Activated naive CD4-positive, alpha-beta T cell treated with anti-CD3 and anti-CD28 coated beads, Interleukin-2, amount 10 ng/mL, durations not matched to agents 7 days and 5 days (primary cell): ENCODE measurements at regions not wholly inside any gene's neighbourhood (a gene's known extent, or its start where the extent isn't known, plus 50 kb on each side); places are given as distances from the start of the nearest gene placed in this dataset.

Source experiments
- CTCF ChIA-PET: fragments of 350-600 bp; sonication (Branson Sonifier 250); formaldehyde crosslinking; loops from one replicate; lab custom pipeline; 2021; ENCODE audit warnings: antibody characterized with exemption; lab: Charles Lee
- DNase-seq: peaks from one replicate; pipeline ENCODE4 v3.0.0-alpha.2; 2020
- H3K27ac Mint-ChIP-seq: one replicate; pipeline ENCODE4 v1.8.0; 2021; ENCODE audit warnings: mild to moderate bottlenecking, moderate library complexity, mixed read lengths
- H3K27me3 Mint-ChIP-seq: one replicate; pipeline ENCODE4 v1.8.0; 2021; ENCODE audit warnings: mild to moderate bottlenecking, mixed read lengths
- H3K36me3 Mint-ChIP-seq: one replicate; pipeline ENCODE4 v1.8.0; 2021; ENCODE audit warnings: mixed read lengths
- H3K4me1 Mint-ChIP-seq: one replicate; pipeline ENCODE4 v1.8.0; 2021; ENCODE audit warnings: mixed read lengths
- H3K4me3 Mint-ChIP-seq: one replicate; pipeline ENCODE4 v1.8.0; 2021; ENCODE audit warnings: mild to moderate bottlenecking, moderate library complexity, mixed read lengths
- H3K9me3 Mint-ChIP-seq: one replicate; pipeline ENCODE4 v1.8.0; 2021; ENCODE audit warnings: mixed read lengths

DNA sequence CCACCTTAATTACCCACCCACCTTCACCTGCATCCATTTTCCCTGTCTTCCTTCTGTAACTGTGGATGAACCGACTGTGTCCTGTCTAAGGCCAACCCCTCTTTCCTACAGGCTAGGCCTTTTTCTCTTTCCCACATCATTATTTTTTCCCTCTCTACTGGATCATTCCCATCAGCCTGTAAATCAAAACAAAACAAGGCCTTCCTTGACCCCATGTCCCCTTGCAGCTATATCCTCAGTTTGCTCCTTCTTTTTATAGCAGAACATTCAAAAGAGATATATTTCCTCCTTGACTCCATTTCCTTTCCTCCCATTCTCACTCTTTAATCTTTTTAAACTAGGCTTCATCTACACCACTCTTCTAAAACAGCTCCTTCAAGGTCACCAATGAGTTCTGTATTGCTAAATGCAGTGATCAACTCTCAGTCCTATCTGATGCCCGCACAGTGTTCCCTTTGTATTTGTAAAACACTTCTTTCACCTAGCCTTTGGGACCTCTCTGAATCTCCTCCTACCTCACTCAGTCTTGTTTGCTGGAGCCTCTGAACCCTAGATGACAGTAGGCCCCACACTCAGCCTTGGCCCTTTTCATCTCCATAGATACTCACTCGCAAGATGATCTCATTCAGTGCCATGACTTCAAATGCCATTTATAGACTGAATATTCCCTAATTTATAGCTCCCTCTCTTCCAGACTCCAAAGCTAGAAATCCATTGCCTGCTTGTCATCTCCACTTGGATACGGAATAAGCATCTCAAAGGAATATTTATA is 55.7 kb downstream of the CXCR4 start:
- peaks cover 16% of the 10 kb centered on the region for H3K9me3 Mint-ChIP-seq
- no peak overlapping the region for H3K4me3 Mint-ChIP-seq
- peaks cover 22% of the 10 kb centered on the region for H3K36me3 Mint-ChIP-seq
- DNase-seq: no peak
- H3K27me3 Mint-ChIP-seq: no peaks in the 10 kb centered on the region
- H3K27ac Mint-ChIP-seq: no peak overlapping the region
- CTCF ChIA-PET: no interaction called here
- peaks cover 88% of the 10 kb centered on the region for H3K4me1 Mint-ChIP-seq

DNA sequence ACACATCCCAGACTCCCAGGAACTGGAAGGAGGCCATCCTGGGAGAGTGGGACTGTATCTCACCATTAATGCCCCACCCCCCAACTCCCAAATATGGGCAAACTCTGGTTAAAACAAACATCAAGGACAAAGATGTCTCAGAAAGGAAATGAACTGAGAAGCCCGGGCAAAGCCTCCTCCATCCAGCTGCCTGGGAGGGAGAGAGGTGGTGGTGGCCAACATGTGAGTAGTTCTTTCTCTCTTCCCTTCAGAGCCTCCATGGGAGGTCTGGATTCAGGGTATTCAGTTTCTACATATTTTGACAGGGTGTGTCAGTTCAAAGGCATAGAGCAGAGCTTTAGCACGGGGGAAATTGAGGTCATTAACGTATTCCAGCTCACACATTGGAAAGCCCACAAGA is 57.5 kb downstream of the CXCR4 start:
- H3K9me3 Mint-ChIP-seq: peaks cover 16% of the 10 kb centered on the region
- H3K36me3 Mint-ChIP-seq: peaks cover 28% of the 10 kb centered on the region
- no peak overlapping the region for H3K4me3 Mint-ChIP-seq
- H3K27ac Mint-ChIP-seq: peak overlapping the region; percentile 15
- H3K4me1 Mint-ChIP-seq: peaks cover 89% of the 10 kb centered on the region
- no peaks in the 10 kb centered on the region for H3K27me3 Mint-ChIP-seq
- no peak for DNase-seq
- CTCF ChIA-PET: no interaction called here

DNA sequence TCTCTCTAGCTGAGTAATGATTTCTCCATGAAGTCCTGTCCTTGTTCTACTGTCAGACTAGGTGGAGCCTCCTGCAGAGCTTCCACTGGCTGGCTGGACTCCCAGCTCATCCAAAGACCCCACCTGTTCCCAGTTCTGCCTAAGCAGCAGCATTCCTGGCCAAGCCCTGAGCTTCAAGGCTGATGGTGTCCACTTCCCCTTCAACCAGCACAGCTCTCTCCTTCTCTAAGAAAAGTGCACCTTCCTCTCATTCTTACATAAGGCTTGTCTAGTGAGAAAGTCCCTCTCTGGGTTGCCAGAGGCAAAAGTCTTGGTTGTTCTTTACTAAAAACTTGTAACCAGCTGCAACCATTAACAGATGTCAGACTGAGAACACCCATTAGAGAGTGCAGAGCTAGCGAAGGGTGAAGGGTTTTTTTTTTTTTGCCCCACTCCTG is 58.9 kb downstream of the CXCR4 start:
- CTCF ChIA-PET: interaction anchor here (1.0 to 4.2 kb wide), 6 partner anchors 9 to 145 kb away, joined by 3 to 25 read pairs (median 3); partner anchors contain the start of gene DARS1

DNA sequence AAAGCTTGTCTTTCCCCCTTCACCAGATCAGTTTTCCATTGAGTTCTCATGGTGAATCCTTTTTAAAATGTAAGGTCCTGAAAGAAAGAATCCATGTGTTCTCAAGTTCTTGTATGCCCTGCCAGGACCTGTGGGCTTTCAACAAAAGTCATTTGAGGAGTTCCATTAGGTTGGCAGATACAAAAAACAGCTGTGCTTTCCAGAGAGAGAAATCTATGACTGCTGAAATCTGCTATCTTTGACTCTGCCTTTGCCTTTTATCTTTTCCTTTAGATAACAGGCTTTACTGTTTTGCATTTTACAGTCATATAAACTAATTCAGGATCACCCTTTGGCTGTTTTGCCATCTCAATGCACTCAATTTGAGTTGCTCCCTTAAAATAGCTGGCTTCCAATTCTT is 59.7 kb downstream of the CXCR4 start:
- CTCF ChIA-PET: interaction anchor here (1.0 to 4.2 kb wide), 7 partner anchors 10 to 318 kb away, joined by 3 to 25 read pairs (median 4); partner anchors contain the start of gene DARS1
- H3K9me3 Mint-ChIP-seq: peaks cover 9% of the 10 kb centered on the region
- no peak overlapping the region for H3K4me3 Mint-ChIP-seq
- H3K27ac Mint-ChIP-seq: peak overlapping the region; percentile 94
- H3K36me3 Mint-ChIP-seq: peaks cover 21% of the 10 kb centered on the region
- no peak for DNase-seq
- peaks cover 89% of the 10 kb centered on the region for H3K4me1 Mint-ChIP-seq
- no peaks in the 10 kb centered on the region for H3K27me3 Mint-ChIP-seq

More for the DNA sequence above, 58.9 kb downstream of the CXCR4 start:
- DNase-seq: no peak
- H3K4me3 Mint-ChIP-seq: no peak overlapping the region
- H3K36me3 Mint-ChIP-seq: peaks cover 27% of the 10 kb centered on the region
- H3K27me3 Mint-ChIP-seq: no peaks in the 10 kb centered on the region
- H3K27ac Mint-ChIP-seq: peak overlapping the region; percentile 69
- peaks cover 16% of the 10 kb centered on the region for H3K9me3 Mint-ChIP-seq
- peaks cover 90% of the 10 kb centered on the region for H3K4me1 Mint-ChIP-seq

DNA sequence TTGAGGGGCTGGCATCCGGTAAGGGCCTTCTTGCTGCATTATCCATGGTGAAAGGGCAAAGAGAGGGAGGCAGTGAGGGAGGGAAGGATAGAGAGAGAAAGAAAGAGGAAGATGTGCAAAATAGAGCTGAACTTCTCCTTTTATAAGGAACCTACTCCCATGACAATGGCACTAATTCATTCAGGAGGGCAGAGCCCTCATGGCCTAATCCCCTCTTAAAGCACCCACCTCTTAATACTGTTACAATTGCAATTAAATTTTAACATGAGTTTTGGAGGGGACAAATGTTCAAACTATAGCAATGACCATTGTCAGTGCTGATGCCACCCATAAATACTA is 60.2 kb downstream of the CXCR4 start:
- H3K36me3 Mint-ChIP-seq: peaks cover 21% of the 10 kb centered on the region
- no peaks in the 10 kb centered on the region for H3K27me3 Mint-ChIP-seq
- peaks cover 9% of the 10 kb centered on the region for H3K9me3 Mint-ChIP-seq
- peak overlapping the region; percentile 94 for H3K27ac Mint-ChIP-seq
- no peak for DNase-seq
- H3K4me3 Mint-ChIP-seq: peak overlapping the region; percentile 21
- peaks cover 92% of the 10 kb centered on the region for H3K4me1 Mint-ChIP-seq
- CTCF ChIA-PET: interaction anchor here (1.3 to 4.2 kb wide), 7 partner anchors 10 to 324 kb away, joined by 3 to 25 read pairs (median 6); partner anchors contain the start of gene DARS1

DNA sequence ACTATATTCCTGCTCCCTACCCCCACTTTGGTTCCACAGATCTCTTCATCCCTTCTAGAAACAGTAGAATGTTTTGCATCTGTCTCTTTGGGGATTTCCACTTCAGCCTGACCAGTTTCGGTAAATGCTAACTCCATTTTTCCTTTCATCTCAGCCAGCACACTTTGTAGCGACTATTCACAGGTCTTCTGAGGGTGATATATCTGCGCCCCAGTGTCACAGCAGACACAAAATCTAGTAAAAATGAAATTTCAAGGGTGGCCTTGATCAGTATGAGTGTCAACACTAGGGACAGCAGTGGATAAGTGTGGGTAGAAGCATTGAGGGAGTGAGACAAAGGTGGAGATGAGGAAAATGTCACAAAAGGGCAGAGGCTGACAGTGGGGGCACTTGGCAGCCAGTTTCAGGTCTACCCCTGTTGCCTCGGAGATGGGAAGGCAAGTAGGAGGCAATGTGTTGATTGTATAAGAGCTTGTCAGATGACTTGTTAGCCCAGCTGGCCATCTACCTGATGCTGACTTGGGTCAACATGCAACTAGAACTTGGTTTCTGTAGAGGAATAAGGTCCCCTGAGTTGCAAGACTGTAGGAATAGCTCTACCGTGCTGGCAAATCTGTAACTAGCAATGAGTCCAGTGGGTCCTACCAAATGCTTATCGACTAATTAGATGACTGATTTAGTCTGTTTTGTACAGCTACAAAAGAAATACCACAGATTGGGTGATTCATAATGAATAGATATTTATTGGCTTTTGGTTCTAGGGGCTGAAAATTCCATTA is 60.7 kb downstream of the CXCR4 start:
- Mint-ChIP-seq H3K4me1 (peaks cover 92% of the 10 kb centered on the region), H3K27ac (peak overlapping the region; percentile 94), H3K9me3 (peaks cover 4% of the 10 kb centered on the region), H3K36me3 (peaks cover 16% of the 10 kb centered on the region), H3K27me3 (no peaks in the 10 kb centered on the region), H3K4me3 (peak overlapping the region; percentile 40)
- DNase-seq: peak; percentile 53
- CTCF ChIA-PET: interaction anchor here (0.9 to 4.2 kb wide), 14 partner anchors 11 to 328 kb away, joined by 3 to 25 read pairs (median 4); partner anchors contain the start of gene DARS1

DNA sequence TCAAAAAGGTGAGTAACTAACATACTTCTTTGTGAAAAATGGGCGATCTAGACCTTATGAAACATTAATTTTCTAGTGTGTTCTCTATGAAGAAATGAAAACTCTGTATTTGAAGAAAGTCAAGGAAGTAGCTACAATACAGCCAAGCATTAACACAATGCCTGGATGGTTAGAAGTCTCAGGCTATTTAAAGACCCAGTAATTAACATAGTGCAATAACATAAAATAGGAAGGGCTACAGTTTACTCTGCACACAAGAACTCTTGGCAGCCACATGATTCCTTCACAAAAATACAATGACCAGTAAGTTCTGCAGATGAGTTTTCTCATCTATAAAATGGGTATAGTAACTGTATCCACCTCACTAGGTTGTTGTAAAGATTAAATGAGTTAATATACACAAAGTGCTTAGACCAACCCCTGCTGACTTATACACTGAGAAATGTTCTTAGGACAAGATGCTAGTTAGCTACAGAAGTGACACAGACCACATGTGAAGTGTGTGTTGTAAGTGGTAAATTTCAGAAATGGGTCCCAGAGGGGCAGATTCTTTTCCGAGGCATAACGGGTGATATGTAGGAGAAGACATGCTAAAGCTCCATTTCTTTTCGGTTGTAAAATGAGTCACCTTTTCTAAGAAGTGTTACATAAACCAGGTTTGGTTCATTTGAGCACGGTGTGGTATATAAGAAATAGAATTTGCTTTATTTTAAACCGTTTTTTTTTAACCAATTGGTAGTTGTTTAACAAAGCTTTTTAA is 61.8 kb downstream of the CXCR4 start:
- Mint-ChIP-seq H3K4me1 (peaks cover 94% of the 10 kb centered on the region), H3K4me3 (peak overlapping the region; percentile 31), H3K27ac (peak overlapping the region; percentile 94), H3K27me3 (no peaks in the 10 kb centered on the region), H3K9me3 (peaks cover 2% of the 10 kb centered on the region), H3K36me3 (peaks cover 12% of the 10 kb centered on the region)
- CTCF ChIA-PET: interaction anchor here (0.7 to 4.2 kb wide), 17 partner anchors 10 to 329 kb away, joined by 3 to 25 read pairs (median 3); partner anchors contain the start of gene DARS1
- DNase-seq: no peak

DNA sequence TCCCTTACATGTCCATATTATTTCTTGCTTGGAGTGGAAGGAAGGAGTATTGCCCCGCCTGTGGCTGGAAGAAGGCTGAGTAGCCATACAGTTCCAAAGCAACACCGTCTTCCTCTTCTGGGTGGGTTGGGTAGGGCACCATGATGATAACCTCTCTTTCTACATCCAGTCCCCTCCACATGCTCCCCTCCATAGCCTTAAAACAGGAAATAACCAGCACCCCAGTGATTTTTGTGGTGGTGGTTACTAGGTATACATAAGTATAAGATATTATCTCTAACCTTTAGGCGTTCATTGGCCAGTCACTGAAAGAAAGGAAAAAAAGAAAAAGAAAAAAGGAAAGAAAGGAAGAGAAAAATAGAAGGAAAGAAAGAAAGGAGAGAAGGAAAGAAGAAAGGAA is 63.1 kb downstream of the CXCR4 start:
- Mint-ChIP-seq H3K36me3 (peaks cover 12% of the 10 kb centered on the region), H3K27ac (peak overlapping the region; percentile 89), H3K9me3 (no peaks in the 10 kb centered on the region), H3K27me3 (no peaks in the 10 kb centered on the region), H3K4me1 (peaks cover 97% of the 10 kb centered on the region), H3K4me3 (no peak overlapping the region)
- no peak for DNase-seq
- CTCF ChIA-PET: interaction anchor here (1.2 to 1.8 kb wide), 2 partner anchors 13 to 77 kb away, joined by 4 to 5 read pairs; no protein-coding TSS in a partner anchor

DNA sequence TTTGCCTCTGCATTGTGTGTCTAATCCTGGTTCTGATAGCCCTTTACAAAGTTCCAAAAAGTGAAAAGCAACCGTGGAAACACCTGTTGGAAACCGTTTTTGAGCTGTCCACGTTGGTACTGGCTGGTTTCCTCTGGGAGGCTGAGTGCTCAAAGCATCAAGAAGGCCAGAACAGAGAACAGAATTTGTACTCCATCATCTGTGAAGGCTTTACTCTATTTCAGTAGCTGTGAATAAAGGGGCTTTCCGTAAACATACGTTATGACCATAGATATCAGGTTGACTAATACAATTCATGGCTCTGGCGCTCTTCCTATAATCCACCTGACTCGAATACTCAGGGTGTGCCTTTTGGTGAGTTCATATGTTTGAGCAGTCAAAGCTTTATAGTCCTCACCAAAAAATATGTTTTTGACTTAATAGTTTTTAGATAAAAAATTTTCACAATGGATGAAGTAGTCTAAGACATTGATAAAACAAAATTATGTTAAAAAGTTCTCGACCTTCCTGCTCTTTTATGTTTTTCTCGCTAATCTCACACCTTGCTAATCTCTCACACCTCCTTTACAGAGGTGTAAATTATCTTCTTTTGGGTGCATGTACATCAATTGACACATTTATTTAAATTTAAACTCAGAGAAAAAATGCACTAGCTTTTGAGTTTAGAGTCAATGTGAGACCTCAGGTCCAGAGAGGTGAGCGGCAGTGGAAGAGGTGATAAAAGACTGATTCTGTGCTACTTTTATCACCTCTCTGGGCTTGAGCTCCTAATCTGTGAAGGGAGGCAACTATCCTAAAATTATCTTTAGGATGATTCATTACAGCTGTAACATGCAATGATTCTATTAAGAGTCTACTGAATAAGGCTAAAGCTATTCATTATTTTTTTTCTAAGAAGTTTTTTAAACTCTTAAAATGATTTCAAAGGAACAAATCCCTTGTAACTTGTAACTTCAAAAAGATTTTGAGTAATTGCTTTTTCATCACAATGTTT is 65.3 kb downstream of the CXCR4 start:
- CTCF ChIA-PET: interaction anchor here (0.7 to 1.8 kb wide), 6 partner anchors 15 to 332 kb away, joined by 3 to 5 read pairs (median 4); no protein-coding TSS in a partner anchor
- peaks cover 95% of the 10 kb centered on the region for H3K4me1 Mint-ChIP-seq
- no peak for DNase-seq
- H3K27ac Mint-ChIP-seq: peak overlapping the region; percentile 96
- peak overlapping the region; percentile 42 for H3K4me3 Mint-ChIP-seq
- no peaks in the 10 kb centered on the region for H3K27me3 Mint-ChIP-seq
- peaks cover 14% of the 10 kb centered on the region for H3K36me3 Mint-ChIP-seq
- no peaks in the 10 kb centered on the region for H3K9me3 Mint-ChIP-seq

DNA sequence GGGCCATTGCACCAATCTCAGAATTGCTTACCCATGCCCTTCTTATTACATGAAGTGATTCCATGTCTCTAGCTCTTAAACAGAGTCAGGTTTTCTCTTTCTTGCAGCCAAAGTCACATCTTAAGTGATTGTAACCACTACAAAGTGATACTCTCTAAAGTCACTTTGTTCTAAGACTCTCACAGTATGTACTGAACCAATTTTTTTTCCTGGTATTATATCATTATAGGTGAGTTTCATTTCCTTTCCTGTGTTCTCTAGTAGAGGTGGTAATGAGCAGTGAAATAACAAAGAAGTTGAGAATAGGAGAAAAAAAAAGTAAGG is 66.3 kb upstream of the DARS1 start:
- CTCF ChIA-PET: interaction anchor here (1.5 kb wide), 2 partner anchors 67 to 69 kb away, joined by 3 to 4 read pairs; no protein-coding TSS in a partner anchor

DNA sequence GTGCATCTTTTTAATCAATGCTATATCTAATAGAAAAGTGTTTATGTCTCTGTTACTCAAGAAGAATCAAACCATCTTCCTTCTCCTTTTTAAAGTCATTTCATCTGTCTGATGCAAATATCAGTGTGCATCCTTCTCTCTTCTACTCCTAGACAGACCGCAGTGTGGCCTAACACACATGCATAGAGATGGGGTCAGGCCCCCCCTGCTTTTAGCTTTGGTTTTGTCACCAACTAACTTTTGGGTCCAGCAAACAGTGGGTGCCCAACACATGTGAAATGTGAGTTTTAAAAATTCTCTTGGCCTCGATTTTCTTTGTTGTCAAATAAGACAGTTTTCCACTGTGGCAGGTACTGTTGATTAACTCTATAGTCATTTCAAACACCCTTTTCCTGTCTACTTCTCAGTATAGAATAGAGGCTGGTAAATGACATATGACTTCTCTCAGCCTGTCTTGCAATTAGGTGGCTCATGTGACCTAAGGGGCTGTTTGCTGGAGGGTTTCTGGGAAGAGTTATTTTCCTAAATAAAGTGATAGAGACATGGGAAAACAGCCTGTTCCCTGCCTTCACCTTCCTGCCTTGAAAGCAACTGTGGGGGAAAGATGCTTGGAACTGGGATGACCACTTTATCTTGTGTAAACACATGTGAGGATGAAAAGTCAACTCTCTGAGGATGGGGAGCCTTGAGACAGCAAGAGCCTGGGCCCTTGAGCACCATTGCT is 65.7 kb upstream of the DARS1 start:
- H3K9me3 Mint-ChIP-seq: peaks cover 2% of the 10 kb centered on the region
- H3K4me1 Mint-ChIP-seq: peaks cover 95% of the 10 kb centered on the region
- peak overlapping the region; percentile 42 for H3K4me3 Mint-ChIP-seq
- CTCF ChIA-PET: interaction anchor here (1.4 to 1.5 kb wide), 4 partner anchors 10 to 333 kb away, joined by 3 to 5 read pairs (median 4); no protein-coding TSS in a partner anchor
- H3K27ac Mint-ChIP-seq: peak overlapping the region; percentile 96
- H3K27me3 Mint-ChIP-seq: no peaks in the 10 kb centered on the region
- DNase-seq: peak; percentile 49
- peaks cover 19% of the 10 kb centered on the region for H3K36me3 Mint-ChIP-seq

More for the DNA sequence above, 66.3 kb upstream of the DARS1 start:
- Mint-ChIP-seq H3K9me3 (no peaks in the 10 kb centered on the region), H3K4me1 (peaks cover 95% of the 10 kb centered on the region), H3K4me3 (peak overlapping the region; percentile 42), H3K27ac (peak overlapping the region; percentile 96), H3K36me3 (peaks cover 15% of the 10 kb centered on the region), H3K27me3 (no peaks in the 10 kb centered on the region)
- no peak for DNase-seq
